ENCODE measurements at regions not wholly inside any gene's neighbourhood (a gene's known extent, or its start where the extent isn't known, plus 50 kb on each side); places are given as distances from the start of the nearest gene placed in this dataset.

DNA sequence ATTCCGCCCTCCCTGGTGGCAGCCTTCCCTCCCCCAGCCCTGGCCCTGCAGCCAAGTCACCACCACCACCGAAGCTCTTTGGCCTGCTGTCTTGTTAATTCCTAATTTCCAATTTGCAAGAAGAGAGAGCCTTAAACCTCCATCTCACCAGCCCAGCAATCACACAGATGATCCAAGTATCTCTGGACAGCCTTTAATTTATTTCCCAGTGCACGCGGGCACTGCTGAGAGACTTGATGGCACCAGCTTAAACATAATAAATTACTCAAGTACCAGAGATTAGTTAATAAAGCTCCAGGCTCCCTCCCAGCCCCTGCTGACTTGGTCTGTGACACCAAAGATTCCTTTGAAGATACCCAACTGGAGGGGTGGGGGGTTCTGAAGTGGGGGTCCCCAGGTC, 494.7 kb downstream of the BUD13 start:
- H3K27ac ChIP-seq = no peak overlapping the region
- no peak for TF ChIP-seq CTCF (conservative IDR thresholded peaks at IDR 0.05; ENCODE audit: low read depth)
- DNase-seq (ENCODE audit: low spot score) = no peak
- ChIA-PET POLR2A (ENCODE audit: low non-redundant PET) (no interaction called here), CTCF (no interaction called here)

DNA sequence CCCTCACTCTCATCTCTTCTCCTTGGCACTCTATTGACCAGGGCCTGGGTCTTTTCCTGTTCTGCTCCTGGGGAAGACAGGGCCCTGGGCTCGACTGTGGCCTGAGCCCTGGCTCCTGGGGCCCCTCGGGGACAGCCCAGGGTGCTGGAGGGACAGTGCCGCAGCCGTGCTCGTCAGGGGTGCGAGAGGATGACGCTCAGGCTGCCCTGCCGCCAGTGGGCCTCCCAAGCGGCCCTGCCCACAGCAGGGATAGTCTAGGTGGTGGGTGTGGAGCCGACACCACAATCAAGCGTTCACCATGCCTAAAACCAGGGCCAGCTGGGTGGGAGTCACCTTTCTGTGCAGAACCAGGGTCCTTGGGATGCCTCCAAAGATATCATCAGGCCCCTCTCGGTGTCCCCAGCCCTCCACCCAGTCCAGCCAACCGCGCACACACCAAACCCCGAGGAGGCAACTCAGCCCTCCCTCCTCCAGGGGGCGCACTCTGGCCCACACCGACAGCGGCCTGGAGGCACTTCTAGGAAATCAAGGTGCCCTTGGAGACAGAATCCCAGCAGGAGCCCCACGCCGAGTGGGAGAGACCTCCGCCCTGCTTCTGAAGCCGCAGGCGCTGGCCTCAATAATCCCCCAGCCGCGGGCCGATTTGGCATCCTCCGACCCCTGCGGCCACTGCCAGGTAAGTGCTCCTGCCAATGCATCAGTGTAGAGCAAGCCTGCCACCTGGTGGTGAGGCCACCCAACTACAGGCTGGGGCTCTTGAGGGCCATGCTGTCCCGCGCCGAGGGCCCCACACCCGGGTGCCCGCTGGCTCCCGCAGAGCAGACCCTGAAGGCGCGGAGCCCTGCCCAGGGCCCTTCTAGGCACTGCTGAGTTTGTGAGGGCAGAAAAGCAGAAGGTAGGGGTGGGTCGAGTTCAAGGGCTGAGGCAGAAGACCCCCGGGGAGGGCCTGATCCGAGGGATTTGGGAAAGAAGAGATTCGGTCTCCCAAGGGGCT, 496.4 kb downstream of the BUD13 start:
- DNase-seq (ENCODE audit: low spot score) = peak; percentile 26
- H3K27ac ChIP-seq = no peak overlapping the region
- ChIA-PET POLR2A (ENCODE audit: low non-redundant PET) (no interaction called here), CTCF (interaction anchor here (0.6 kb wide), 1 partner anchor 165 kb away, joined by 3 read pairs; no protein-coding TSS in a partner anchor)
- peak; percentile 83 for TF ChIP-seq CTCF (conservative IDR thresholded peaks at IDR 0.05; ENCODE audit: low read depth)

DNA sequence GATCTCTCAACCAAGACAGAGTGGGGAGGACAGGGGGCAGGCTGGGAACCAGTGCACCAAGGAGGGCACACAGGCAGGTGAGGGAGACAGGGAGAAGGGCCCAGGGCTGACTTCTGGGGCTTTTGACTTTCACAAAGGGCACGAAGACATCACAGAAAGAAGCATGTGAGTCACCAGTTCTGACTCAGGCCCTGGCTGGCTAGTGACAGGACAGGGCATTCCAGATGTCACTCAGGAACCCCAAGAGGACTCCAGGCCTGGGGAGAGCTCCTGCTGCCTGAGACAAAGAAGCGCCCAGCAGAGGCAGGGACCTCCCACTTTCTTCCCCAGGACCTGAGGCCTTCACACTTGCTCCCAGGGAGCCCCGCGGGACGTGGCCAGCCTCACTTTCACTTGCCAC, 497.2 kb downstream of the BUD13 start:
- TF ChIP-seq CTCF (conservative IDR thresholded peaks at IDR 0.05; ENCODE audit: low read depth) = no peak
- ChIA-PET POLR2A (ENCODE audit: low non-redundant PET) (no interaction called here), CTCF (interaction anchor here (0.6 kb wide), 2 partner anchors 165 to 998 kb away, joined by 3 read pairs; no protein-coding TSS in a partner anchor)
- no peak overlapping the region for H3K27ac ChIP-seq
- no peak for DNase-seq (ENCODE audit: low spot score)

GRCh38 chr11:116274521-116274920, 498.3 kb downstream of the BUD13 start:
- ChIA-PET POLR2A (ENCODE audit: low non-redundant PET) (no interaction called here), CTCF (no interaction called here)
- no peak for TF ChIP-seq CTCF (conservative IDR thresholded peaks at IDR 0.05; ENCODE audit: low read depth)
- DNase-seq (ENCODE audit: low spot score) = no peak
- H3K27ac ChIP-seq = no peak overlapping the region

GRCh38 chr11:116272181-116272789, 500.5 kb downstream of the BUD13 start:
- DNase-seq (ENCODE audit: low spot score) = no peak
- no peak overlapping the region for H3K27ac ChIP-seq
- POLR2A ChIA-PET (ENCODE audit: low non-redundant PET) = no interaction called here
- no peak for TF ChIP-seq CTCF (conservative IDR thresholded peaks at IDR 0.05; ENCODE audit: low read depth)
- CTCF ChIA-PET = interaction anchor here (0.6 kb wide), 1 partner anchor 664 kb away, joined by 3 read pairs; no protein-coding TSS in a partner anchor

DNA sequence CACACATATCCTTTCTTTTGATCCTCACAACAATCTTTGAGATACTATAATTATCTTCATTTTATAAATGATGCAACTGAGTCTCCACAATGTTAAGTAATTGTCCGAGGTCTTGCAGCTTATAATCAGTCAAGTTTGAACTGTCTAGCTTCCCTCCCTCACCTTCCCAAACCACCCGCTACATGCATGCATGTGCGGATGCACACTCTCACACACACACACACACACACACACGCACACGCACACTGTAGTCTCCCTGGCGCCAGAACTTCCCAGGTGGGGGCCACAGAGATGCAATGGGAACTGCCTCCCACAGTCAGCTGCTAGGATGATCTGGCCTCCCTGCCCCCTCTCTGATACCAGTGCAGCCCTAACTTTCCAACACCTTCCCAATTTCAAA, 501.3 kb downstream of the BUD13 start:
- no peak for TF ChIP-seq CTCF (conservative IDR thresholded peaks at IDR 0.05; ENCODE audit: low read depth)
- ChIA-PET CTCF (interaction anchor here (0.6 kb wide), 2 partner anchors 19 to 201 kb away, joined by 3 to 4 read pairs; no protein-coding TSS in a partner anchor), POLR2A (ENCODE audit: low non-redundant PET) (no interaction called here)
- H3K27ac ChIP-seq = no peak overlapping the region
- no peak for DNase-seq (ENCODE audit: low spot score)
